IPS DF 6.9 (cell line): ENCODE measurements at regions not wholly inside any gene's neighbourhood (a gene's known extent, or its start where the extent isn't known, plus 50 kb on each side); places are given as distances from the start of the nearest gene placed in this dataset.
"Not testable (repeated sequence)": the region's sequence is repeated elsewhere in the genome, so short reads cannot be mapped to it uniquely, and the experiment has no call there.

Experiments
- DNase-seq: peaks from one replicate; pipeline ENCODE4 v3.0.0-alpha.2; 2013; ENCODE audit warnings: low read depth, low spot score
- H3K27ac ChIP-seq: one replicate; pipeline ENCODE4 v1.5.1; 2013; ENCODE audit warnings: low read length, control low read depth
- H3K27me3 ChIP-seq: 2 replicates; pipeline ENCODE4 v1.6.1; 2013; ENCODE audit warnings: mild to moderate bottlenecking, low read length; ENCODE audit not compliant: control insufficient read depth, insufficient read depth
- H3K36me3 ChIP-seq: 2 replicates; pipeline ENCODE4 v1.6.1; 2013; ENCODE audit warnings: low read length; ENCODE audit not compliant: control insufficient read depth, insufficient read depth
- H3K4me1 ChIP-seq: 2 replicates; pipeline ENCODE4 v1.6.1; 2013; ENCODE audit warnings: low read length; ENCODE audit not compliant: control insufficient read depth, insufficient read depth
- H3K4me3 ChIP-seq: 2 replicates; pipeline ENCODE4 v1.5.1; 2013; ENCODE audit warnings: mild to moderate bottlenecking, low read length
- H3K9me3 ChIP-seq: 2 replicates; pipeline ENCODE4 v1.6.1; 2013; ENCODE audit warnings: low read length, inconsistent platforms; ENCODE audit not compliant: control insufficient read depth, insufficient read depth
- WGBS: extraction: QIAGEN DNeasy Blood & Tissue Kit; methylation state at CpG from one replicate; pipeline ENCODE4 v1.1.7; 2013; ENCODE audit warnings: mixed read lengths, missing lambda C conversion rate; ENCODE audit not compliant: insufficient read length, insufficient coverage; 5-methylcytosine and 5-hydroxymethylcytosine counted together

- Histone ChIP-seq H3K9me3 (no peaks in the 10 kb centered on the region), H3K4me1 (no peaks in the 10 kb centered on the region), H3K27ac (no peak overlapping the region), H3K4me3 (no peak overlapping the region), H3K36me3 (no peaks in the 10 kb centered on the region), H3K27me3 (no peaks in the 10 kb centered on the region)
- WGBS: no CpG with 5 or more reads among the region's 2 CpGs
- DNase-seq: no peak
These were observed 125.4 kb upstream of the CDK13 start for GRCh38 chr7:39824456-39825200.

- H3K27me3 ChIP-seq: no peaks in the 10 kb centered on the region
- no CpG with 5 or more reads among the region's 6 CpGs for WGBS
These were observed 124.6 kb upstream of the CDK13 start for GRCh38 chr7:39825401-39825980.

GRCh38 chr7:39826166-39826565 lies 123.9 kb upstream of the CDK13 start:
- no peak for DNase-seq
- no peaks in the 10 kb centered on the region for H3K9me3 ChIP-seq
- no peak overlapping the region for H3K27ac ChIP-seq
- H3K4me1 ChIP-seq: no peaks in the 10 kb centered on the region
- WGBS: no CpG with 5 or more reads among the region's 2 CpGs
- H3K4me3 ChIP-seq: no peak overlapping the region
- H3K36me3 ChIP-seq: no peaks in the 10 kb centered on the region
- H3K27me3 ChIP-seq: no peaks in the 10 kb centered on the region

More at GRCh38 chr7:39825401-39825980, 124.6 kb upstream of the CDK13 start:
- H3K4me1 ChIP-seq: no peaks in the 10 kb centered on the region
- H3K36me3 ChIP-seq: no peaks in the 10 kb centered on the region
- no peak overlapping the region for H3K4me3 ChIP-seq
- DNase-seq: no peak
- H3K9me3 ChIP-seq: no peaks in the 10 kb centered on the region
- H3K27ac ChIP-seq: no peak overlapping the region

GRCh38 chr7:39827571-39827970 lies 122.5 kb upstream of the CDK13 start:
- Histone ChIP-seq H3K36me3 (no peaks in the 10 kb centered on the region), H3K4me3 (no peak overlapping the region), H3K9me3 (no peaks in the 10 kb centered on the region), H3K4me1 (no peaks in the 10 kb centered on the region), H3K27me3 (no peaks in the 10 kb centered on the region), H3K27ac (no peak overlapping the region)
- no peak for DNase-seq
- WGBS: no CpG with 5 or more reads among the region's 2 CpGs

- Histone ChIP-seq H3K4me3 (no peak overlapping the region), H3K36me3 (no peaks in the 10 kb centered on the region), H3K9me3 (no peaks in the 10 kb centered on the region), H3K27me3 (no peaks in the 10 kb centered on the region; the same call in 1 of the 2 replicates), H3K4me1 (no peaks in the 10 kb centered on the region), H3K27ac (no peak overlapping the region)
- no peak for DNase-seq
- WGBS: no CpG with 5 or more reads among the region's 2 CpGs
These were observed 121.0 kb upstream of the CDK13 start for GRCh38 chr7:39829028-39829427.

- Histone ChIP-seq H3K4me3 (no peak overlapping the region), H3K4me1 (no peaks in the 10 kb centered on the region), H3K36me3 (no peaks in the 10 kb centered on the region), H3K9me3 (no peaks in the 10 kb centered on the region), H3K27ac (no peak overlapping the region), H3K27me3 (peaks cover 4% of the 10 kb centered on the region; the same call in 1 of the 2 replicates)
- DNase-seq: no peak
- whole genome bisulfite sequencing: no CpG with 5 or more reads among the region's 3 CpGs
These were observed 117.5 kb upstream of the CDK13 start for GRCh38 chr7:39832519-39833085.

- H3K36me3 ChIP-seq, H3K4me1 ChIP-seq, H3K27me3 ChIP-seq, H3K9me3 ChIP-seq, H3K27ac ChIP-seq: not testable (repeated sequence)
- peak; percentile 33 for DNase-seq
- peak overlapping the region; percentile 47; the same call in 1 of the 2 replicates for H3K4me3 ChIP-seq
- no CpG with 5 or more reads among the region's 71 CpGs for WGBS
These were observed 116.8 kb upstream of the CDK13 start for GRCh38 chr7:39833180-39833799.

- H3K27me3 ChIP-seq, H3K9me3 ChIP-seq, H3K4me1 ChIP-seq, DNase-seq, H3K36me3 ChIP-seq, H3K27ac ChIP-seq: not testable (repeated sequence)
- H3K4me3 ChIP-seq: peak overlapping the region; percentile 47; the same call in 1 of the 2 replicates
- WGBS: no CpG with 5 or more reads among the region's 36 CpGs
These were observed 116.0 kb upstream of the CDK13 start for GRCh38 chr7:39833865-39834634.

GRCh38 chr7:39838326-39838725 lies 111.7 kb upstream of the CDK13 start:
- no peaks in the 10 kb centered on the region for H3K36me3 ChIP-seq
- H3K27me3 ChIP-seq: peaks cover 4% of the 10 kb centered on the region; the same call in 1 of the 2 replicates
- WGBS: no CpG with 5 or more reads among the region's 3 CpGs
- H3K27ac ChIP-seq: no peak overlapping the region
- H3K4me1 ChIP-seq: no peaks in the 10 kb centered on the region
- H3K4me3 ChIP-seq: no peak overlapping the region
- DNase-seq: no peak
- H3K9me3 ChIP-seq: no peaks in the 10 kb centered on the region

- H3K27ac ChIP-seq: no peak overlapping the region
- no peaks in the 10 kb centered on the region for H3K9me3 ChIP-seq
- H3K27me3 ChIP-seq: no peaks in the 10 kb centered on the region
- no peak for DNase-seq
- no peak overlapping the region for H3K4me3 ChIP-seq
- no peaks in the 10 kb centered on the region for H3K4me1 ChIP-seq
- WGBS: no CpG with 5 or more reads among the region's 2 CpGs
- H3K36me3 ChIP-seq: no peaks in the 10 kb centered on the region
These were observed 105.0 kb upstream of the CDK13 start for GRCh38 chr7:39845006-39845405.
